ENCODE measurements at regions not wholly inside any gene's neighbourhood (a gene's known extent, or its start where the extent isn't known, plus 50 kb on each side); places are given as distances from the start of the nearest gene placed in this dataset.

- no peak for DNase-seq
These were observed 149.9 kb upstream of the PAQR3 start for GRCh38 chr4:79088946-79089691.

- no peak for DNase-seq
These were observed 147.8 kb upstream of the PAQR3 start for GRCh38 chr4:79087071-79087470.

- DNase-seq, result peak in 3 of 58 donors; percentile 0 to 27 (median 2)
These were observed 144.3 kb upstream of the PAQR3 start for GRCh38 chr4:79083406-79084010.

DNA sequence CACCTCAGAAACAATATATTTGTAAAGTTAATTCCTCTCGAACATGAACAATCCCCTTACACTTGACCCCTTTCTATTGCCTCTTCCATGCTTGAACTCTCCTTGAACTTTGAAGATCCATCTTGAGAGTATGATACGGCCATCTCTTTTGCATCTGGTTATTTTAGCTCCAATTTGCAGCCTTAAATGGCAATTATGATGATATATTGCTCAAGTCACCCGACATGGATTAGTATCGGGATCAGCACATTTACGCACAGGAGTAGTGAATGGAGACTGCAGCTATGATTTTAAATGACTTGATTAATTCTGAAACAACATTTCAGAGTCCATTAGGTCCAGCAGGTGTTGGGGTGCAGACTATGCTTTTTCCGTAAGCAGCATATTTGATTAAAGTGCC lies 143.8 kb upstream of the PAQR3 start:
- no peak for DNase-seq

DNA sequence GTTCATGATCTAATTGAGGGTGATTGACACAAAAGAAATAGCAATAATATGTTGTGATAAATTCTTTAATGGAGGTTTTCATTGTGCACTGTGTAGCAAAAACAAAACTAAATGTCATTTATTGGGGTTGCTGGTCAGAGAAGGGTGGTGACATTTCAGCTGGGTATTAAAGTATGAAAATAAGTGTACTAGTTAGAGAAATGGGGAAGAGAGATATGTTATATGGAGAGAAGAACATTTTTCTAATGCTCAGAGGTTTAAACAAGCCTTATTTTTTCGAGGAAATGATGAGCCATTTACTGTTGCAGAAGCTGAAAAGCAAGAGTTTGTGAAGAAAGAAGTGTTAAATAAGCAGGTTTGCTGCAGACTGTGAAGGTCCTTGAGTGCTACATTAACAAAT lies 142.7 kb upstream of the PAQR3 start:
- no peak for DNase-seq

DNA sequence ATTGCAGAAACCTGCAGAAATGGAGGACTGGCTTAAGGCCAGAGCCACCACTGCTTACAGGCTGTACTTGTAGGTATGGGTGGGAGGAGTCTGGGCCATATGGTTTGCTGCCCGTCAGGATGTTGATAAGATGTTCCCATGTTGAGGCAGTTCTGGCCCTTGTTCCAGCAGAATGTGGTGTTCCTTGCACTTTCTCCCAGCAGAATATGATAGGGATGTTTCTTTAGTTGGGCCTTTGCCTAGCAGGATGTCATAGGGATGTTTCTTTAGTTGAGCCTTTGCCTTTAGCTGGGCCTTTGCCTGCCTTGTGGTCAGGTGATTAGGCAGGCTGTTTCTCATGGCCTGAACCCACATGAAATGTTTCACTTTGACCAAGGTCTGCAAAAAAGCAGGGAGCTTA lies 139.1 kb upstream of the PAQR3 start:
- no peak for DNase-seq

DNA sequence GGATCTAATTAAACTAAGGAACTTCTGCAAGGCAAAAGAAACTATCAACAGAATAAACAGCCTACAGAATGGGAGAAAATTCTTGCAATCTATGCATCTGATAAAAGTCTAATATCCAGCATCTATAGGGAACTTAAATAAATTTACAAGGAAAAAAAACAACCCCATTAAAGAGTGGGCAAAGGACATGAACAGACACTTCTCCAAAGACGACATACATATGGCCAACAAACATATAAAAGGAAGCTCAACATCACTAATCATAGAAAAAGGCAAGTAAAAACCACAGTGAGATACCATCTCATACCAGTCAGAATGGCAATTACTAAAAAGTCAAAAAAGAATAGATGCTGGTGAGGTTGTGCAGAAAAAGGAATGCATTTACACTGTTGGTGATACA lies 134.8 kb upstream of the PAQR3 start:
- no peak for DNase-seq

DNA sequence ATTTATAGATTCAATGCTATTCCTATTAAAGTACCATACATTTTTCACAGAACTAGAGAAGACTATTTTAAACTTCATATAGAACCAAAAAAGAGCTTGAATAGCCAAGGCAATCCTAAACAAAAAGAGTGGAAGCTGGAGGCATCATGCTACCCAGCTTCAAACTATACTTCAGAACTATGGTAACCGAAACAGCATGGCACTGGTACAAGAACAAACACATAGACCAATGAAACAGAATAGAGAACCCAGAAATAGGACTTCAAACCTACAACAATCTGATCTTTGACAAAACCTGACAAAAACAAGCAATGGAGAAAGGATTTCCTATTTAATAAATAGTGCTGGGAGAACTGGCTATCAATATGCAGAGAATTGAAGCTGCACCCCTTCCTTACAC lies 134.2 kb upstream of the PAQR3 start:
- no peak for DNase-seq

DNA sequence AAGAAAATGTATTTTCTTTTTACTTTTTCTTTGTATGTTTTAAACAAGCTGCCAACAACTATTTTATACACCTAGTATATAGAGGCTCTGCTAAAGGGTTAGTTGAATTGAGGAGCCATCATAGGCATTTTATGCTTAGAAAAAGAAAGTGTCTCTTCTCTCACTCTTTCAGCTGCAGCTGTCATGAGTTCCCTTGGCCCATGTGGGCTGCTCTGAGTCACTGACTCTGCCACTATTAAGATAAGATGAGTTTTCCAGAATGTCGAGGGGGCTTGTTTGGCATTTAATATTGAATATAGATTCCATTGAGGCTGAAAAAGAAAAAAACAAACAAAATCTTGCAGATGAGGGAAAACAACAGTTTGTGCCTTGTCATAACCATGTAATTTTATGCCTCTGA lies 126.0 kb upstream of the PAQR3 start:
- DNase-seq, result no peak

- no peak for DNase-seq
These were observed 125.6 kb upstream of the PAQR3 start for GRCh38 chr4:79064806-79065205.

DNA sequence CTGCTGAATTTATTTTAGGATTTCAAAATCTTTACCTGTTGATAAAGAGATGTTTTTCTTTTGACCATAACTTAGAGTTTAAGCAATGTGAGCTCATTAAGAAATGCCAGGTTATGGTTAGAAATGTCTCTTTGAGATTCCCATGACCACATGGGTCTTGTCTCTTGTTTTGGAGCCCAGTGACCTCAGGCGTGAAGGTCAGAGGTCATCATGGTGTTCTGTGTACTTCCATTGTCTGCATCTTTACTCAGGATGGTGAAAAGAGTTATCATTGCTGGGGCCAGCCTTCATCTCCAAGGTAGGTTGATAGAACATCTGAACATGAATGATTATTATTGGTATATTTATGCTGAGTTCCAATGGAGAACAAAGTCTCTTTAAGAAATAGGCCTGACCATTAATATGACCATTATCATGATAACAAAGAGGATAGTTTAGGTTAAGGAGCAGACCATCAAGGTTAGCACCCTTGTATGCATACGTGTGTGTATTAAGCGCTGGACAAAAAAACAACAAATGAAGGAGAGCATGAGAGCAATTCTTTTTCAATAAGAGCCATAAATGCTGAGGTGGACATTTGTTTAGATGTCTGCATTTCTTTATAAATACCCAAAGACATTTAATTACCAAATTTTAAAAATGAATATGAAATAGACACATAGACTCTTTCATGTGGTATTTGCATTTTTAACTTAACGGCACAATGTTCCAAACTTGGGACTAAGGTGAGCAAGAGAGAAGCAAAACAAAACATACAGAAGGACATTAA lies 120.6 kb upstream of the PAQR3 start:
- no peak for DNase-seq

- no peak for DNase-seq
These were observed 118.5 kb upstream of the PAQR3 start for GRCh38 chr4:79057772-79058171.

GRCh38 chr4:79053754-79054153 lies 114.5 kb upstream of the PAQR3 start:
- DNase-seq, result no peak

DNA sequence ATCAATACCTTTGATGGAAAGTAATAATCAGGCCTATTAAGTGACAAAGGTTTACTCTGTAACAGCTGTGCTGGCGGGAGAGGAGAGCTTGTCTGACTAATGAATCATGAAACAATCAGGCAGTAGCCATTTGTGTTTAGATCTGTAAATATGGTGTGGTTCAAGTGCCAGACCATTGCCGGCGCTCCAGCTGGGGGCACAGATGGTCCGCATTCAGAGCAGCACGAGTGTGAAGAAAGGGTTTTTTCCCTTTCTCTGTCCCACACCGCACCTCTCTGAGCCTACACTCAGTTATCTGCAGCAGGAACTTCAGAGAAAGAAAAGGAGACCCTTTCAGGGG lies 111.3 kb upstream of the PAQR3 start:
- peak in 13 of 58 donors; percentile 1 to 19 (median 7) for DNase-seq

GRCh38 chr4:79049840-79050540 lies 110.8 kb upstream of the PAQR3 start:
- DNase-seq, result peak in 2 of 58 donors; percentile 1 to 2

- no peak for DNase-seq
These were observed 109.6 kb upstream of the PAQR3 start for GRCh38 chr4:79048878-79049277.

GRCh38 chr4:79047316-79047715 lies 108.1 kb upstream of the PAQR3 start:
- no peak for DNase-seq

GRCh38 chr4:79046016-79046592 lies 106.9 kb upstream of the PAQR3 start:
- peak in 1 of 58 donors; percentile 7 for DNase-seq

DNA sequence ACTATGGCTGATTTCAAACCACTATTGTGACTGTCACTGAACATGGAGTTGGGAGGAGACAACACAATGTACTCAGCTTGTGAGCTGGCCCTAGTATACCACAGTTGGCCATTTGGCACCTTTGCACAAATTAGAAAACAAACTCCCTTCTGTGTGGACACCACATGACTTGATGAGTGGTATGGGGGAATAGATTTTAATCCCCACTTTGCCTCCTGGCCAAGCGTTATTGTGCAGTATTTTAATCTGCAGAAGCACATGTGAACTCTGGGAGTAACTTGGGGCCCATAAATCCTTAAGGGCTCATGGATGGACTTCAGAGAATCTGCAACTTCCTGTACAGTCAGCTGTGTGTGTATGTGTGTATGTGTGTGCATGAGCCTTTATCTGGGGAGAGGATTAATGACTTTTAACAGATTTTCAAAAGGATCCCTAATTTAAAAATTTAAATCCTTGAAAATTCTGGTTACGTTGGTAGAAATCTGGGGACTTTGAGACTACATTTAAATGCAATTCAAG lies 105.0 kb upstream of the PAQR3 start:
- no peak for DNase-seq

- no peak for DNase-seq
These were observed 103.9 kb upstream of the PAQR3 start for GRCh38 chr4:79043138-79043537.

GRCh38 chr4:79042079-79042674 lies 102.9 kb upstream of the PAQR3 start:
- peak in 4 of 58 donors; percentile 1 to 6 (median 2) for DNase-seq

Data from anterior cingulate cortex (tissue), 58 donors.